K562 (cell line): ENCODE measurements at regions not wholly inside any gene's neighbourhood (a gene's known extent, or its start where the extent isn't known, plus 50 kb on each side); places are given as distances from the start of the nearest gene placed in this dataset.

Experiments used
- CBFA2T3 ChIP-seq: fragments of 450-650 bp; IDR thresholded peaks from 2 replicates; pipeline ENCODE4 v1.6.1; 2017
- ZC3H11A ChIP-seq: IDR thresholded peaks from 2 replicates; pipeline ENCODE4 v1.6.1; 2012; ENCODE audit warnings: low read depth, low read length, improper control_type of control experiment
- ZNF407 ChIP-seq: fragments of 450-650 bp; IDR thresholded peaks from 2 replicates; pipeline ENCODE4 v1.6.1; 2016; ENCODE audit warnings: low read depth

GRCh38 chr21:33984021-33984481 lies 68.4 kb upstream of the ATP5PO start (continued):
- TF ChIP-seq ZNF407 (no peak), CBFA2T3 (no peak), ZC3H11A (no peak)
